ENCODE measurements at regions not wholly inside any gene's neighbourhood (a gene's known extent, or its start where the extent isn't known, plus 50 kb on each side); places are given as distances from the start of the nearest gene placed in this dataset.

DNA sequence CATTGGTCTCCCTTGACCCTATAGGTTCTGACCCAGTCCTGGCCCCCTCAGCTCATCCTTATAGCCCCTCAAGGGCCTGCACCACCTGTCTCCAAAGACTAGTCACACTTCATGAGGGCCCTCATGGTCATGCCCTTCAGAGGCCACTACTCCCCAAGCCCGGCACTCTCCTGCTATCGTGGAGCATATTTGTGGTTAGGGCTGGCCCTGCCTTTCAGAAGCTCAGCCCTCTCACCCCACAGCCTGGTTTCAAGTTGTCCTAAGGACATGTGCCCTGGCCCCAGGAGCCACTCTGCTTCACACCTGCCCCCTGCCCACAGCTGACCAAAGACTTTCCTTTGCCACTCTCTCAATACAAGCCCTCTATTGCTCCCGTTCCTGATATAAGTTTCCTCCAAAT, 60.3 kb upstream of the LBX1 start:
- peaks cover 16% of the 10 kb centered on the region for H3K4me1 ChIP-seq (ENCODE audit: control insufficient read depth, low read length)
- no peaks in the 10 kb centered on the region for H3K79me2 ChIP-seq (ENCODE audit: control insufficient read depth, low read length)
- TF ChIP-seq EZH2phosphoT487 (IDR thresholded peaks at IDR 0.05; ENCODE audit: borderline replicate concordance, low read length) = no peak
- TF ChIP-seq, protein P1, sequence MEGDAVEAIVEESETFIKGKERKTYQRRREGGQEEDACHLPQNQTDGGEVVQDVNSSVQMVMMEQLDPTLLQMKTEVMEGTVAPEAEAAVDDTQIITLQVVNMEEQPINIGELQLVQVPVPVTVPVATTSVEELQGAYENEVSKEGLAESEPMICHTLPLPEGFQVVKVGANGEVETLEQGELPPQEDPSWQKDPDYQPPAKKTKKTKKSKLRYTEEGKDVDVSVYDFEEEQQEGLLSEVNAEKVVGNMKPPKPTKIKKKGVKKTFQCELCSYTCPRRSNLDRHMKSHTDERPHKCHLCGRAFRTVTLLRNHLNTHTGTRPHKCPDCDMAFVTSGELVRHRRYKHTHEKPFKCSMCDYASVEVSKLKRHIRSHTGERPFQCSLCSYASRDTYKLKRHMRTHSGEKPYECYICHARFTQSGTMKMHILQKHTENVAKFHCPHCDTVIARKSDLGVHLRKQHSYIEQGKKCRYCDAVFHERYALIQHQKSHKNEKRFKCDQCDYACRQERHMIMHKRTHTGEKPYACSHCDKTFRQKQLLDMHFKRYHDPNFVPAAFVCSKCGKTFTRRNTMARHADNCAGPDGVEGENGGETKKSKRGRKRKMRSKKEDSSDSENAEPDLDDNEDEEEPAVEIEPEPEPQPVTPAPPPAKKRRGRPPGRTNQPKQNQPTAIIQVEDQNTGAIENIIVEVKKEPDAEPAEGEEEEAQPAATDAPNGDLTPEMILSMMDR (IDR thresholded peaks at IDR 0.05; ENCODE audit: low read depth, low read length, poor library complexity, severe bottlenecking) = no peak
- no peaks in the 10 kb centered on the region for H3F3A ChIP-seq (ENCODE audit: control insufficient read depth, insufficient read depth)
- H3K4me3 ChIP-seq (ENCODE audit: low read length) = no peak overlapping the region
- H3K9me2 ChIP-seq (replicated peaks; ENCODE audit: control insufficient read depth, low read length) = no peaks in the 10 kb centered on the region
- no peaks in the 10 kb centered on the region for H3K9me3 ChIP-seq (ENCODE audit: control insufficient read depth, insufficient read depth, low read length)
- no peaks in the 10 kb centered on the region for H4K20me1 ChIP-seq (ENCODE audit: control insufficient read depth, insufficient read depth, low read depth, low read length)
- peaks cover 83% of the 10 kb centered on the region for H3K27me3 ChIP-seq (ENCODE audit: control insufficient read depth, low read length)
- H3K4me2 ChIP-seq (ENCODE audit: low read length) = no peak overlapping the region
- H3K27ac ChIP-seq (ENCODE audit: low read depth, low read length) = no peak overlapping the region
- H3K36me3 ChIP-seq (ENCODE audit: control insufficient read depth, low read length) = no peaks in the 10 kb centered on the region

DNA sequence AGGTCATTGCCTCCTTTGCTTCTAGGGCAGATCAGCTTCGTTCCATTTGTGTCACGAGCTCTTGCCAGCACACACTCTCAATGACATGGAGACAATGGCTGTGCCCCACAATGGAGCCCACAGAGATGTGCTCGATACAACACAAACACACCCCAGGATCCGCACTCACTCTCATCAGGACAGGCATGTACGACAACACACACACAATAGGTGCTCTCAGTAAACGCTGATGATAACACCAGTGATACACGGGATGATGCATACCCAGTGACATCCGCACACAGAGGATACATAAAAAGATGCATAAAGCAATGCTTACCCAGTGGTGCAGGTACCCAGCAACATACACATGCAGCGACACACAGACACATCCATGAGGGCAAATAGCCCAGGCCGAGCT, 61.2 kb upstream of the LBX1 start:
- no peak overlapping the region for H3K4me2 ChIP-seq (ENCODE audit: low read length)
- H3K27me3 ChIP-seq (ENCODE audit: control insufficient read depth, low read length) = peaks cover 74% of the 10 kb centered on the region
- no peaks in the 10 kb centered on the region for H3F3A ChIP-seq (ENCODE audit: control insufficient read depth, insufficient read depth)
- H3K79me2 ChIP-seq (ENCODE audit: control insufficient read depth, low read length) = no peaks in the 10 kb centered on the region
- TF ChIP-seq EZH2phosphoT487 (IDR thresholded peaks at IDR 0.05; ENCODE audit: borderline replicate concordance, low read length) = no peak
- TF ChIP-seq, protein P1 (IDR thresholded peaks at IDR 0.05; ENCODE audit: low read depth, low read length, poor library complexity, severe bottlenecking) = no peak
- H3K27ac ChIP-seq (ENCODE audit: low read depth, low read length) = no peak overlapping the region
- H3K4me3 ChIP-seq (ENCODE audit: low read length) = no peak overlapping the region
- peaks cover 16% of the 10 kb centered on the region for H3K4me1 ChIP-seq (ENCODE audit: control insufficient read depth, low read length)
- H4K20me1 ChIP-seq (ENCODE audit: control insufficient read depth, insufficient read depth, low read depth, low read length) = no peaks in the 10 kb centered on the region
- H3K9me2 ChIP-seq (replicated peaks; ENCODE audit: control insufficient read depth, low read length) = no peaks in the 10 kb centered on the region
- H3K9me3 ChIP-seq (ENCODE audit: control insufficient read depth, insufficient read depth, low read length) = no peaks in the 10 kb centered on the region
- no peaks in the 10 kb centered on the region for H3K36me3 ChIP-seq (ENCODE audit: control insufficient read depth, low read length)

DNA sequence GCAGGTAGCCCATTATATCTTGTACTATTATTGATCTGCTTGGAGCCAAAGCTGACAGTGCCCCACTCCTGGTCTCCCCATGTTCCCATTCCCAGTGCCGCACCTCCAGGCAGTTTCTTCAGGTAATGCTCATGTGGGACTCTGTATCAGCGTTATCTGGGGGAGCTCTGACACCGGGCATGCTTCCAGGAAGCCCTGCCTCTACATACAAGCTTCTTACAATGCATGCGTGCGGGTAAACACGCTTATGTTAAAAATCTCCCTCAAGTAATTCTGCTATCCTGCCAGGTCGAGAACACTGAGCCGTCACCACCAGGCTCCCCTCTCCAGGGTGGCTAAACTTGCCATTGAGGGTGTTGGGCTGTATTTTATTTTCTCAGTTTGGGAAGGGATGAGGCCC, 61.6 kb upstream of the LBX1 start:
- no peak for TF ChIP-seq EZH2phosphoT487 (IDR thresholded peaks at IDR 0.05; ENCODE audit: borderline replicate concordance, low read length)
- TF ChIP-seq, protein P1 (IDR thresholded peaks at IDR 0.05; ENCODE audit: low read depth, low read length, poor library complexity, severe bottlenecking) = no peak
- no peaks in the 10 kb centered on the region for H4K20me1 ChIP-seq (ENCODE audit: control insufficient read depth, insufficient read depth, low read depth, low read length)
- H3K9me3 ChIP-seq (ENCODE audit: control insufficient read depth, insufficient read depth, low read length) = no peaks in the 10 kb centered on the region
- no peaks in the 10 kb centered on the region for H3K79me2 ChIP-seq (ENCODE audit: control insufficient read depth, low read length)
- peaks cover 16% of the 10 kb centered on the region for H3K4me1 ChIP-seq (ENCODE audit: control insufficient read depth, low read length)
- H3K27ac ChIP-seq (ENCODE audit: low read depth, low read length) = no peak overlapping the region
- H3F3A ChIP-seq (ENCODE audit: control insufficient read depth, insufficient read depth) = no peaks in the 10 kb centered on the region
- H3K36me3 ChIP-seq (ENCODE audit: control insufficient read depth, low read length) = no peaks in the 10 kb centered on the region
- no peak overlapping the region for H3K4me3 ChIP-seq (ENCODE audit: low read length)
- no peak overlapping the region for H3K4me2 ChIP-seq (ENCODE audit: low read length)
- peaks cover 70% of the 10 kb centered on the region for H3K27me3 ChIP-seq (ENCODE audit: control insufficient read depth, low read length)
- H3K9me2 ChIP-seq (replicated peaks; ENCODE audit: control insufficient read depth, low read length) = no peaks in the 10 kb centered on the region
